ENCODE measurements at regions not wholly inside any gene's neighbourhood (a gene's known extent, or its start where the extent isn't known, plus 50 kb on each side); places are given as distances from the start of the nearest gene placed in this dataset.
A peak's percentile ranks its signal among the peaks of the same experiment; 100 is the strongest.
"Not testable (repeated sequence)": the region's sequence is repeated elsewhere in the genome, so short reads cannot be mapped to it uniquely, and the experiment has no call there.

DNA sequence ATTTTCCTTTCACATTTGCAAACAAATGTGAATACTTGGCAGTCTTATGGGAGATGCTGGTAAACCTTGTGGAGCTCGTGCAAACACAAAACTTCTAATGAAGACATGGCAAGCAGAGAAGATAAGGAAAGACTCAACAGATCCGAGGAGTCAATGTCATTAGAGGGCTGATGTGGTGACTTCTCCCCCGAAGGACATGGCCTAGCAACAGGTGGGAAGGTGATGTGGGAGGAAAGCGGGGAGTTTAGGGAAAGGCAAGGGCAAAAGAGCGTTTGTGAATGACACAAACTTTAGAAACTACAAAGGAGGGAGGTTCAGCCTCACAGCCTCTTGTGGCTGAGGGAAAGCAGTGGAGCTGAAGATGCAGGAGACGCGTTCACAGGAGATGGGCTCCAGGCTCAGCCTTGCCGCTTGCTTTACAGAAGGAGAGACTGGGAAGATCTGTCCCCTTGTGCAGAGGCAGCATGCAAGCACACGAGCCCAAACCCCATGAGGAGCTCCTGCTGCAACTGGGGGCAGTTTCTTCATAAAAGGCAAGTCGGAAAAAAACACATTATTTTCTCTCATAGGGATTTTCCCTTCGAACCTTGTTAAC, 86.6 kb downstream of the SOWAHC start:
- no peak for DNase-seq (ENCODE audit: extremely low spot score)
- no peak overlapping the region for H3K27ac ChIP-seq (ENCODE audit: low read depth)
- H3K36me3 ChIP-seq (ENCODE audit: insufficient read depth): no peaks in the 10 kb centered on the region
- 77% methylated on average over 11 of the region's 11 CpGs for WGBS
- H3K4me1 ChIP-seq (ENCODE audit: insufficient read depth): peaks cover 4% of the 10 kb centered on the region
- no peak overlapping the region for H3K4me3 ChIP-seq (ENCODE audit: low read depth, low read length)

DNA sequence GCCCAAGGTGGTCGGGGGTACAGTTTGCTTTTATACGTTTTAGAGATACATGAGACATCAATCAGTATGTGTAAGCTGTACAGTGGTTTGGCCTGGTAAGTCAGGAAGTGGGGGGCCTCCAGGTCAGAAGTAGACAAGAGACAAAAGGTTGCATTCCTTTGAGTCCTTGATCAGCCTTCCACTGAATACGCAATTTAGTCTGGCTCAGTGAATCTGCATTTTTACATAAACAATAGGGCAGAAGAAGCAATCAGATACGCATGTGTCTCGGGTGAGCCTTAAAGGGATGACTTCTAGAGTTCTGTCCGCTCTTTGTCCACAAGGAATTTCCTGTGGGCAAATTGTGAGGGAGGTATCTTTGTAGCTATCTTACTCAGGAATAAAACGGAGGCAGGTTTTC, 87.2 kb downstream of the SOWAHC start:
- H3K4me3 ChIP-seq (ENCODE audit: low read depth, low read length): no peak overlapping the region
- WGBS: 84% methylated on average over 7 of the region's 7 CpGs
- no peak for DNase-seq (ENCODE audit: extremely low spot score)
- H3K27ac ChIP-seq (ENCODE audit: low read depth): no peak overlapping the region
- peaks cover 4% of the 10 kb centered on the region for H3K4me1 ChIP-seq (ENCODE audit: insufficient read depth)
- no peaks in the 10 kb centered on the region for H3K36me3 ChIP-seq (ENCODE audit: insufficient read depth)

DNA sequence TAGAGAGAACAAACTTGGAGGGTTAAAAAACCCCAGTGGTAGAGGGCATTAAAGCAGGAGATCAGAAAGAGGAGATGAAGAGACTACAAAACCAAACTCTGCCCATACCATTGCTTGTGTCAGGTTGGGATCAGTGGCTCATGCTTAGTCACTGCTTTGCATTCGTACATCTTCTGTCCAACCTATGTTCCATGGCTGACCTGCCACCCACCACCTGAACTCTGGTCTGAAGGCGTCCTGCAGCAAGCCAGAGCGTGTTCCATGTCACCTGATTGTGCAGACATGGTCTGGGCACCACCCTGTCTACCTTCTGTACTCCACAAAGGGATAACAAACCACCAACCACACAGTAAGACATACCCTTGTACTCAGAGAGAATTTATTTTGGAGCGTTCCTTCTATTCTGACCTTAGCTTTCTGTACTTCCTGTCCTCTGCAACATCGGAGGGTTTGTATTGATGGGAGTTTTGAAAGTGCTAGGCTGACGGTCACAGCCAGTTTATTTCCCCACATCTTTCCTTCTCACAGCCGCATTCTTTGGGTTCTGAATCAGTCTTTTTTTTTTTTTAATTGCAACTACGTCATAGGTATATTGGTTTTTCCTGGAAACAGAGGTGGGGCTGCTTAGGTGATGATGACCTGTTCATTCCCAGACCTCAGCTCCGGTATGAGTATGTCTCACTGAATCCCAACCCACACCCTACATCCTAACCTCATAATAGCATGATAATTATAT, 88.3 kb downstream of the SOWAHC start:
- Histone ChIP-seq H3K4me3 (ENCODE audit: low read depth, low read length) (no peak overlapping the region), H3K27ac (ENCODE audit: low read depth) (peak overlapping the region; percentile 83), H3K36me3 (ENCODE audit: insufficient read depth) (no peaks in the 10 kb centered on the region), H3K4me1 (ENCODE audit: insufficient read depth) (peaks cover 4% of the 10 kb centered on the region)
- 75% methylated on average over 9 of the region's 9 CpGs for WGBS
- no peak for DNase-seq (ENCODE audit: extremely low spot score)

DNA sequence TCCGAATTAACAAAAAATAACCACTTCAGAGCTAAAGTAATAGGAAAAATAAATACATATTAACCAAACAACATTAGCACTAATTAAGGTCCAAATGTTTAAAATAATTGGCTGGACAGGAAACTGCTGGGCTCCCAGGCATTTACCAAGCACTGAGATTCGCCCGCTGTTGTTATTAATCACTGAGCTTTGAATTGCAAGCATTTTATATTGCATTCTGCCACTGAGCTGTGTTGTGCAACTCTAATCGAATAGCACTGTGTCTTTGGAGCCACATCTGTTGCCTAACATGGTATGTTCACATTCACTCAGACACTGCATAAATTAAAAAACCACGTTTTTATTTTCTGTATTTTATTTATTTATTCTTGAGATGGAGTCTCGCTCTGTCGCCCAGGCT, 88.9 kb downstream of the SOWAHC start:
- no peak overlapping the region for H3K4me3 ChIP-seq (ENCODE audit: low read depth, low read length)
- no peaks in the 10 kb centered on the region for H3K36me3 ChIP-seq (ENCODE audit: insufficient read depth)
- 83% methylated on average over 7 of the region's 7 CpGs for WGBS
- H3K27ac ChIP-seq (ENCODE audit: low read depth): no peak overlapping the region
- H3K4me1 ChIP-seq (ENCODE audit: insufficient read depth): peaks cover 4% of the 10 kb centered on the region
- no peak for DNase-seq (ENCODE audit: extremely low spot score)

DNA sequence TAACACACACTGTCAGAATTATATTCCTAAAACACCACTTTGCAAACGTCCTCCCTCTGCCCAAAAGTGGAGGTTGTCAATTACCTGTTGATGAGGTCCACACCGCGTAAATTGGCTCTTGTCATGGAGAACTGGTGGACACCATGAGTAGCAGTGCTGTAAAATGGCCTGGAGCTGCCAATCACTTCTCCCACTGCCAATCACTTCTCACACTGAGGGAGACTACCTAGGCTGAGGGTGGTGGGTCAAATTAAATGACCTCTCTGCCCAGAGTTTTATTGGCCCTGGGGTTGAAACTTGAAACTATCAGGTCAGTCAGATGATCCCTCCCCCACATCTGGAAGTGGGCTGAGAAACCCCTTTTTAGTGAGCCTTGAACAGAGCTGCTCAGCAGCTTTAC, 89.6 kb downstream of the SOWAHC start:
- WGBS: 79% methylated on average over 3 of the region's 3 CpGs
- no peak for DNase-seq (ENCODE audit: extremely low spot score)
- peaks cover 4% of the 10 kb centered on the region for H3K4me1 ChIP-seq (ENCODE audit: insufficient read depth)
- no peaks in the 10 kb centered on the region for H3K36me3 ChIP-seq (ENCODE audit: insufficient read depth)
- H3K27ac ChIP-seq (ENCODE audit: low read depth): no peak overlapping the region
- no peak overlapping the region for H3K4me3 ChIP-seq (ENCODE audit: low read depth, low read length)

DNA sequence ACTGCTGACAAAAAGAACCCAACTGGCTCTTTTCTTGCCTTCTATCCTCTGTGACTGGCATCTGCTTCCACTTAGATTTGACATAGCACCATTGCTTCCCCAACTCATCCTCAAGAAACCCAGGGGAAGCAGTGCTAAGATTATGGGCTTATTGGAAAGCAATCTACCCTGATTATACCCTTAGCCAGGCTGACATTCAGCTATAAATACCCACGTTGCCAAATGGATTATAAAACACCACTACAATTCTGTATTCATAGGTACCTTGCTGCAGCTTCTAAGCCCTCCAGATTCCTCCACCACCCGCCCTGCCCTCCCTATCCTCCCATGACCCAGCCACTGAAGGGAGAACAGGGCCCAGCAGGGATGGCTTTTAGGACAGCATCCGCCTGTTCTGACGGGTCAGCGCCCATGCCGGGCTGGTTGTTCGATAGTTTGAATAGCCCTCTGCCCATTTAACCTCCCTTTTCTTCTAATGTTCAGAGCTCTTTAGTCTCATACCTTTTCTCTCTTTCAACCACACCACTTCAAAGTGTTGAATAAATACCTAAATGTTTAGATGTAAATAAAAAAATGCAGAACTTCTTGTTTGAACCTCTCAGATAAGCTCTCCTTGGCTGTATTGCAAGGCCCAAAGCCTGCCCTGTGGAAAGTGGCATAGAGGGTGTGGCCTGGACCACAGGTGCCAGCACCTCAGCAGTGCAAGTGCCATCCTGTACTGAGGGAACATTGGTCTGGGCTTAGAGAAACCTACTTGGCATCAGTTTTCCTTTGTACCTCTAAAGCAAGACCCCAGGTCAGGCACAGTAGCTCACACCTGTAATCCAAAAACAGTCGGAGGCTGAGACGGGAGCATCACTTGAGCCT, 86.6 kb upstream of the RGPD5 start:
- Histone ChIP-seq H3K4me1 (ENCODE audit: insufficient read depth) (no peaks in the 10 kb centered on the region), H3K27ac (ENCODE audit: low read depth) (no peak overlapping the region), H3K36me3 (ENCODE audit: insufficient read depth) (no peaks in the 10 kb centered on the region), H3K4me3 (ENCODE audit: low read depth, low read length) (no peak overlapping the region)
- 87% methylated on average over 9 of the region's 9 CpGs for WGBS
- no peak for DNase-seq (ENCODE audit: extremely low spot score)

DNA sequence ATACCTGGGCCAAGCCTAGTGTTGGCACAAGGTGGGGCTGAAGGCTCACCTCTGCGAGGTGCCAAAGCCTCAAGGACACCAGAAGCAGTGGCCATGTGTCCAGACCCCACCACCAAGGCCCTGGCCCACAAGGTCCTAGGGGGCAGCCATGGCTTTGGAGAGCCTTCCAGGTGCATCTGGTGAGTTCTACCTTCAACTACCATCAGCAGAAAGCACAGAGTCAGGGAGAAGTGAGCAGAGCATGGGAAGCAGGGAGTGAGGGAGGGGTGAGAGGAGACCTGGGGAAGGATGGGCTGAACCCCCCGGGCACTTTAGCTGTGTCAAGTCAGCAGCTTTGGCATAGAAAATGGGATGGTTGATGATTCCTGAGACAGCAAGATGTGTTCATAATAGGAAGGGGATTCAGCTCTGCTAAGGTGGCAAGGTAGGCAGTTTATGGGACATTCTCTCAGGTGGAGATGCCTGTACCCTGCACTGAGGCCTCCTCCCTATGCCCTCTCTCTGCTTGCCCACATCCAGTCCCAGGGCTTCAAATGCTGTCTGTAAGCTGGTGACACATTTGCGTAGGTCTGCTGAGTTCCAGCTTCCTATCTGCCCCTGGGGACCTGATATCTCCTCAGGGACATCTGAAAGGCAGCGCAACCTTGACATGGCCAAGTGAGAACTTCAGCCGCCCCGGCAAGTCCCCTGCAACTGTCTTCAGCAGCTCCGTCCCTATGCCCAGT, 83.4 kb upstream of the RGPD5 start:
- Histone ChIP-seq H3K4me3 (ENCODE audit: low read depth, low read length) (no peak overlapping the region), H3K36me3 (ENCODE audit: insufficient read depth) (no peaks in the 10 kb centered on the region), H3K27ac (ENCODE audit: low read depth) (no peak overlapping the region), H3K4me1 (ENCODE audit: insufficient read depth) (no peaks in the 10 kb centered on the region)
- no peak for DNase-seq (ENCODE audit: extremely low spot score)
- WGBS: 95% methylated on average over 7 of the region's 7 CpGs

DNA sequence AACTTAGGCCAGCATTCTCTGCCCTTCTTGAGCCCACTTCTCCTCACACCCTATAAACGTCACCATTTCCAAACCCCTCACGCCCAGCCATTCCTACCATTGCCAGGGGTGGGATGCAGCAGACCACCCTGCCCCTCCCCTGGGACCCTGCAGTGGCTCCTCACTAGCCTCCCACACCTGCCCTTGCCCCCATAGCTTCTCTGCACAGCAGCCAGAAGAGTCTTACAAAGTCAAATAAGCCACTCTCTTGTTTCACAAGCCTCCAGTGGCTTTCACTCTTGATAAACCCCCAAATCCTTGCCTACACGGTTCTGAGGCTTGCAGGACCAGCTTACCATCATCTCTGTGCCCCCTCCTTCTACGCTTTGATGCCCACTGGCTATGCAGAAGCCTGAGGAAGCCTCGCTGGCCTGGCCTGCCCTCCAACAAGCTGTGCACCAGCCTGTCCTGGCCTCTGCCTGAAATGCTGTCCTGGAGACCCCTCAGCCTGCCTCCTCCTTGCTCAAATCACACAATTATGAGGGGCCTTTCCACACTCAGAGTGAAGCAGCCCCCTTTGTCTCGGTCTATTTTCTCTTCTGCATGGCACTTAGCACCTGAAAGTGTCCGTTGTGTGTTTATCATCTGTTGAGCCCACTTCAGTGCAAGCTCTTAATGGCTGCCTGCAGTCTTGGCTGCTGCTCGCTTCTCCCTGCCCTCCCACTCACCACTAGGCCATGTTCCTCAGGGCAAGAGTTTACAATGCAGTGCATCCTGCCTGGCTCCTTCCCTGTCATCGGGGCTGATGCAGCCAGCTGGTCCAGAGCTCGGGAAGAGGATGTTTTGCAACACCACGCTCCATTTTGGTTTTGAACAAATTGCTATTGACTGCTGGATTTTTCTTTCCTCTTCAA, 82.6 kb upstream of the RGPD5 start:
- Histone ChIP-seq H3K4me1 (ENCODE audit: insufficient read depth) (no peaks in the 10 kb centered on the region), H3K36me3 (ENCODE audit: insufficient read depth) (no peaks in the 10 kb centered on the region), H3K27ac (ENCODE audit: low read depth) (no peak overlapping the region), H3K4me3 (ENCODE audit: low read depth, low read length) (no peak overlapping the region)
- DNase-seq (ENCODE audit: extremely low spot score): no peak
- 76% methylated on average over 11 of the region's 11 CpGs for WGBS

DNA sequence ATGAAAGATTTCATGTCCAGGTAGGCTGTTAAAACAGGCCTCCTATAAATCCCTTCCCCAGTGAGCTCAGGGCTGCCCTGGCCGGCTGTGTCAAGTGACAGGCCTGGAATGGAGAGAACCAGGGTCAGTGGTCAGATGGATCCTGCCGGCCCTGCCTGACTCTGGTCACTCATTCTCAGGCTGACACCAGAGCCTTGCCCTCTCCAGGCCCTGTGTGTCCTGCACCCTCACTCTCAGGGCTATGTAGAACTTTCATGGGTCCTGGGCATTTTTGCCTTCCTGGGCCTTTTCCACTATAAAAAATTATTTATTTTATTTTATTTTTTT, 82.0 kb upstream of the RGPD5 start:
- Histone ChIP-seq H3K36me3 (ENCODE audit: insufficient read depth) (no peaks in the 10 kb centered on the region), H3K4me1 (ENCODE audit: insufficient read depth) (no peaks in the 10 kb centered on the region), H3K27ac (ENCODE audit: low read depth) (no peak overlapping the region), H3K4me3 (ENCODE audit: low read depth, low read length) (no peak overlapping the region)
- DNase-seq (ENCODE audit: extremely low spot score): no peak
- WGBS: 83% methylated on average over 2 of the region's 2 CpGs

DNA sequence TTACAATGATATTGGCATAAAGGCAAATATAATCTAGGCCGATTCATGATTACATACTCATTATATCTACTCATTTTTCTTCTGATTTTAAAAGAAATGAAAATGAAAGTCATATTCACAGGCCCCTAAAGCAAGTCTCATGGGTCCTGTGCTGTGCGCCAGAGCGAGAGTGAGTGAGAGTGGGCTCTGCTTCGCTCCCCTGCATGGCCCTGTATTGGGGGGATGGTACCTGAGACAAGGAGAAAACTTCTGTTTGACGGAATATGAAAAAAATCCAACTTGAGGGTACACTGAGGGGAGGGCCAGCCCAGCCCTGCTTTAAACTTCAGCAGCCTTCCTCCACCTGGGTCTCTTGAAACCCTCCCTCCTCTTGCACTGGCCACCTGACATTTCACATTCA, 81.4 kb upstream of the RGPD5 start:
- no peak for DNase-seq (ENCODE audit: extremely low spot score)
- H3K27ac ChIP-seq (ENCODE audit: low read depth): no peak overlapping the region
- no peaks in the 10 kb centered on the region for H3K36me3 ChIP-seq (ENCODE audit: insufficient read depth)
- no peak overlapping the region for H3K4me3 ChIP-seq (ENCODE audit: low read depth, low read length)
- H3K4me1 ChIP-seq (ENCODE audit: insufficient read depth): no peaks in the 10 kb centered on the region
- 97% methylated on average over 5 of the region's 5 CpGs for WGBS

DNA sequence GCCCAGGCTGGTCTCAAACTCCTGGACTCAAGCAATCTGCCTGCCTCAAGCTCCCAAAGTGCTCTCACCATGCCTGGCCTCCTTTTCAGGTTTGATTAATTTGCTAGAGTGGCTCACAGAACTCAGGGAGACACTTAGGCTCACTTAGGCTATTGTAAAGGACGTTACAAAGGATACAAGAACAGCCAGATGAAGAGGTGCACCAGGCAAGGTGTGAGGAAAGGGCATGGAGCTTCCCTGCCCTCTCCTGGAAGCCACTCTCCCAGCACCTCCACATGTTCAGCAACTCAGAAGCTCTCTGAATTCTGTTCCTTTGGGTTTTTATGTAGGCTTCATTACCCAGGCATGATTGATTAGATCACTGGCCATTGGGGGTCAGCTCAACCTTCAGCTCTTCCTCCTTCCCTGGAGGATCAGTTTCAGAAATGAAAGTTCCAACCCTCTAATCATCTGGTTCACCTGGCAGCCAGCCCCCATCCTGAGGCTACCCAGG, 78.7 kb upstream of the RGPD5 start:
- no peak for DNase-seq (ENCODE audit: extremely low spot score)
- no peaks in the 10 kb centered on the region for H3K4me1 ChIP-seq (ENCODE audit: insufficient read depth)
- no peak overlapping the region for H3K4me3 ChIP-seq (ENCODE audit: low read depth, low read length)
- no peak overlapping the region for H3K27ac ChIP-seq (ENCODE audit: low read depth)
- no peaks in the 10 kb centered on the region for H3K36me3 ChIP-seq (ENCODE audit: insufficient read depth)
- 32% methylated on average over 1 of the region's 1 CpG for WGBS

DNA sequence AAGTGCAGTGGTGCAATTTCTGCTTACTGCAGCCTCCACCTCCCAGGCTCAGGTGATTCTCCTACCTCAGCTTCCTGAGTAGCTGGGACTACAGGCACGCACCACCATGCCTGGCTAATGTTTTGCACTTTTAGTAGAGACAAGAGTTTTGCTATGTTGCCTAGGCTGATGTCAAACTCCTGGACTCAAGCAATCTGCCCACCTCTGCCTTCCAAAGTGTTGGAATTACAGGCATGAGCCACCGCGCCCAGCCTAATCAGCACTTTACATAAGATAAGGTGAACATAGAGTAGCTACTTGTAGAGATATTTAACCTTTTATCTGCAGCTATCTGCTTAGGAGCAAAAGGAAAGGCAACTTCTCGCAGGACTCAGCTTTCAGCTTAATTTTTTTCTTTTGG, 77.5 kb upstream of the RGPD5 start:
- not testable (repeated sequence) for H3K36me3 ChIP-seq (ENCODE audit: insufficient read depth); H3K4me3 ChIP-seq (ENCODE audit: low read depth, low read length); DNase-seq (ENCODE audit: extremely low spot score); H3K27ac ChIP-seq (ENCODE audit: low read depth); H3K4me1 ChIP-seq (ENCODE audit: insufficient read depth)
- WGBS: 80% methylated on average over 4 of the region's 4 CpGs

DNA sequence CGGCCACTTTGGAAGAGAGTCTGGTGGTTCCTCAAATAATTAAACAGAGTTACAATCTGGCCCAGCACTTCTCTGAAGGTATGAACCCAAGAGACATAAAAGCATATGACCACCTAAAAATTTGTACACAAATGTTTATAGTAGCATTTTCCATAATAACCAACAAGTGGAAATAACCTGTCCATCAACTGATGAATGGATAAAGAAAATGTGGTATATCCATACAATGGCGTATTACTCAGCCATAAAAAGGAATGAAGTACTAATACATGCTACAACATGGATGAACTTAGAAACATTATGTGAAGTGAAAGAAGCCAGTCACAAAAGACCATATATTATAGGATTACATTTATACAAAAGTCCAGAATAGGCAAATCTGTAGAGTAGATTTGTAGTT, 76.0 kb upstream of the RGPD5 start:
- WGBS: 99% methylated on average over 2 of the region's 2 CpGs
- DNase-seq (ENCODE audit: extremely low spot score): no peak
- no peaks in the 10 kb centered on the region for H3K36me3 ChIP-seq (ENCODE audit: insufficient read depth)

More for the DNA sequence above, 76.0 kb upstream of the RGPD5 start:
- H3K4me3 ChIP-seq (ENCODE audit: low read depth, low read length): no peak overlapping the region
- no peaks in the 10 kb centered on the region for H3K4me1 ChIP-seq (ENCODE audit: insufficient read depth)
- H3K27ac ChIP-seq (ENCODE audit: low read depth): no peak overlapping the region

All from urinary bladder (tissue), 3 donors.